ENCODE measurements at regions not wholly inside any gene's neighbourhood (a gene's known extent, or its start where the extent isn't known, plus 50 kb on each side); places are given as distances from the start of the nearest gene placed in this dataset.

GRCh38 chr22:48885271-48885918 is 942.3 kb downstream of the BRD1 start:
- DNase-seq: no peak

DNA sequence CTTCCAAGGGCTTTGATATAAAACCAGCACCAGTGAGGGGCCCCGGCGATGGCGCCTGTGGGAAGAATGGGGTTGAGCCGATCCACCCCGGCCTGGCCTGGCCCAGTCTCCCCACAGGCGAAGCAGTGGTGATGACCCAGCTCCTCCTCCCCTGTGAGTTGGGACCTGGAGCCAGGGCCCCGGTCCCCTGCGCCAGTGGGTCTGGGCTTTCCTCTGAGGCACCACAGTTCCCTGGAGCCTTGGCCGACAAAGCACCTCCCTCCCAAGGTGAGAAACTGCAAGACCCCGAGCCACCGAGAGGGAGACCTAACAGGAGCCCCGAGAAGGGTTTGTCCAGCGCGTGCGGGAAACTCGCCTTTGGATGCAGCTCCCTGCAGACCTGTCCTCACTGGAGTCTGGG is 942.9 kb downstream of the BRD1 start:
- DNase-seq: no peak

DNA sequence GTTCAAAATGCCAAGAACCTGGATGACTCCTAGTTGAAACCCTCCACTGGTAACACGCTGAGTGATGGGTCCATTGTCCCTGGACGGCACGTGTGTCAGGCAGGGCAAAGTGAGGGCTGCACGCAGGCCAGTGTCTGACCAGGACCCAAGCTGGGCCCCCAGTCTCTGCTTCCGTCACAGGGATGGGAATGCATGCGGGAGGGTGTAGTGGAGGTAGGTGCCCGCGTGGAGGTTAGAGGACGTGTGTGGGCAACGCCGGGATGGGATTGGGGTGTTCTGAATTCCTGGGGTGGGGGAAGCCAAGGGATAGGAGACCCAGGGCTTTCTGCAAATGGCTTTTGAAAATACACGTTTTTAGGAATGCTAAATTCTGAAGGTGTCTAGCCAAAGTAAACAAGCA is 943.3 kb downstream of the BRD1 start:
- no peak for DNase-seq

DNA sequence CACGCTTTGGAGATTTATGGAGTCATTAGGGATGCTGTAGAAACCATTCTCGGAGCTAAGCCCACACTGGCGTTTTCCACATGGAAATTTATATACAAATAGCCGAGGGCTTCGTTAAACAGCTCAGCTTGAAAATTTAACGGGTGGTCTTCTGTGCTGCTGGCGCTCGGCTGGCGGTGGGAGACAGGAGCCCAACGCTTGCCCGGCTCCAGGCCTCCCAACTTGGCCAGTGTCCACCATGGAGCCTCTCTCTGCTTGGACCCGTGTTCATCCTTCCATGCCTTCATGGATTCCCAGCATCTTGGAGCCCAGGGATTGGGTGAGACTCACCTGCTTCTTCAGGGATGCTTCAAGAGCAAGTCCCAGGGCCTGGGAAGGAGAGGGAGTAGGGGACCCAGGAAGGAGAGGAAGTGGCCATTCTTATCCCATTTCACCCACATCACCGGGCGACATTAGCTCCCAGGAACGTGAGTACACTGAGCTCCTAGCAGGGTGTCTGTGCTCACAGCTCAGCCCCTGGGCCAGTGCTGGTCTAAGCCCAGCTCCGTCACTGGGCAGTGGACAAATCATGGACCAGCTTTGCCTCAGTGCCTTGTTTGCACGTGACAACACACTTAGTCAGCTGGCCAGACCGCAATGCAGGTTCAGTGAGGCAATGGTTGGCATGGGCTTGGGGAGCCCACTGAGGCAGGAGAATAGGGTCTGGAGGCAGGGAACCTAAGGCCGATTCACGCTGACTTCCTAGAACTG is 944.3 kb downstream of the BRD1 start:
- no peak for DNase-seq

GRCh38 chr22:48882636-48883200 is 945.0 kb downstream of the BRD1 start:
- no peak for DNase-seq

GRCh38 chr22:48881326-48881980 is 946.2 kb downstream of the BRD1 start:
- no peak for DNase-seq

- no peak for DNase-seq
Measured at GRCh38 chr22:48880749-48881148, 946.9 kb downstream of the BRD1 start.

DNA sequence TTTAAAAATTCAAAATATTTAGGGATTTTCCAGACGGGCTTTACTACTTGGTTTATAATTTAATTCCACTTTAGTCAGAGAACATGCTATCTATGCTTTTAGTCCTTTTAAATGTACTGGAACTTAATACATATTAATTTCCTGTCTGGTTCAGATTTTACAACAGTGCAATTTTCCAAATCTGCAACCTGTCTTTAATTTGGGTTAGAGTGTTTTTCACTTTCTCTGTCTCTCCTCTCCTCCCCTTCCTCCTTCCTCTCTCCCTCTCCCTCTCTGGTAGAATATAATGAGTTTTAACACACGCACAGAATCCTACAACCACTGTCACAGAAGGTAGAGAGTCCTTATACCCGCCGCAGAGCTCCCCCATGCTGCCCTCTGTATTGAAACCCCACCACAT is 950.7 kb downstream of the BRD1 start:
- DNase-seq: no peak

DNA sequence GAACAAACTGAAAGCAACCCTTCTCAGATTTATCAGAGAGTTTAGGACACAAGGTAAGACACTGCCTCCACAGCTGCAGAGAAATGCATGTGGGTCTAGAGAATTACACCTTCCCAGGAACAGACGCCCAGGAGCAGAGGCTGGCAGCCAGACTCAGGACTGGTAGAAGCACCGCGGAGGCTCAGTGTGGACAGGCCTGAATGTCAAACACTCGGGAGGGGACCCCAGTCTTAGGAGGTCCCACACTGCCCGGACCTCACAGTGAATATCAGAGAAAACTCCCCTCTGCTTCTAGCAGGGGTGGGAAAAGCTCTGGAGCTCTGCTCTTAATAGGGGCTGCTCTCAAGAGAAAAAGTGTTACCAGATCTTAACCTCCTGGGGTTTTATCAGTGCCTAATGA is 952.7 kb downstream of the BRD1 start:
- DNase-seq: no peak

DNA sequence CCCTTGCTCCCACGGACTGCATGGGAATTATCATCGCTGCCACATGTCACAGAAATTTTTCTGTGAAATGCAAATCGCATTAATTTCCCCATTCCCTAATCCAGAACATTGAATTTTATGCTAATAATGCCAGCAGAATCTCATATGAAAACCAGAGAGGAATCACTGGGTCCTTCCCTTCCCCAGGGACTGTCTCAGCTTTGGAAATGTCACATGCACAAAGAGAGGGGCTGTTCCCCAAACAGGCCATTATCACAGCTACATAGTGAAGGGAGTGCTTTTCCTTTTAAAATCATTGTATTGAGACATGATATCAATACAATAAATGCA is 954.5 kb downstream of the BRD1 start:
- no peak for DNase-seq

GRCh38 chr22:48872271-48873190 is 955.1 kb downstream of the BRD1 start:
- no peak for DNase-seq

GRCh38 chr22:48871176-48871840 is 956.4 kb downstream of the BRD1 start:
- DNase-seq: no peak

- no peak for DNase-seq
Measured at GRCh38 chr22:48870436-48870835, 957.2 kb downstream of the BRD1 start.

DNA sequence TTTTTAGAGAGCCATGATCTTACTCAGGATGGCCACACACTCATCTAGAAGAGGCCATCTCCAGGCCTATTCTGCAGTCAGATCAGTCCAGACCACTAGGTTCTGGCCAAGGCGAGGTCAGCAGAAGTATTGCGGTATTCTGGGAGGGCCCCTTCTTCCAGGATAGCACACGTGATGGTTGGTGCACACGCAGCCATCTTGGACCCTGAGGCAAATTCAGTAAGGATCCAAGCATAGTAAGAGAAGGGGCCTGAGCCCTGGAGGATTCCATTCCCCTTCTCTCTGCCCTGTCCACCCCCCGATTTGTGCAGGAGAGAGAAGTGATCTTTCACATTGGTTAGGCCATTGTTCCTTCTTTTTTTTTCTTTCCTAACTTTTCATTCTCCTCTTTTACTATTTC is 957.9 kb downstream of the BRD1 start:
- no peak for DNase-seq

DNA sequence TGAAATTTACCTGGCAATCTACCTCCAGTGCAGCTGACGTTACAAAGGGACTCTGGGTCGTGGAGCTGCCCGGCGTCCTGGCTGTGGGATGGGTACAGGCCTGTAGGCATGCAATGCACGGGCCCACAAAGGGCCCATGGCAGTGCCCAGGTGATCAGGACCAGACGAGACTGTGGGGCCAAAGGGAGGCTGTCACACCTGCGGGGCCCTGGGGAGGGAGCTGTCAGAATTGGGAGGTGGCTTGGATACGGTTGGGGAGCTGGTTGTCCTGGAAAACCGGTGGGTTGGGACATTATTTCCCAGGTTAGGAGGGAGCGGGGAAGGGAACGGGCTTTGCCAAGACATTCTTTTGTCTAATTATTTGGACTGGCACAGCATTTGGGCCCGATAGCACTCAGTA is 958.5 kb downstream of the BRD1 start:
- DNase-seq: no peak

- no peak for DNase-seq
Measured at GRCh38 chr22:48868554-48868953, 959.1 kb downstream of the BRD1 start.

GRCh38 chr22:48867891-48868290 is 959.8 kb downstream of the BRD1 start:
- no peak for DNase-seq

DNA sequence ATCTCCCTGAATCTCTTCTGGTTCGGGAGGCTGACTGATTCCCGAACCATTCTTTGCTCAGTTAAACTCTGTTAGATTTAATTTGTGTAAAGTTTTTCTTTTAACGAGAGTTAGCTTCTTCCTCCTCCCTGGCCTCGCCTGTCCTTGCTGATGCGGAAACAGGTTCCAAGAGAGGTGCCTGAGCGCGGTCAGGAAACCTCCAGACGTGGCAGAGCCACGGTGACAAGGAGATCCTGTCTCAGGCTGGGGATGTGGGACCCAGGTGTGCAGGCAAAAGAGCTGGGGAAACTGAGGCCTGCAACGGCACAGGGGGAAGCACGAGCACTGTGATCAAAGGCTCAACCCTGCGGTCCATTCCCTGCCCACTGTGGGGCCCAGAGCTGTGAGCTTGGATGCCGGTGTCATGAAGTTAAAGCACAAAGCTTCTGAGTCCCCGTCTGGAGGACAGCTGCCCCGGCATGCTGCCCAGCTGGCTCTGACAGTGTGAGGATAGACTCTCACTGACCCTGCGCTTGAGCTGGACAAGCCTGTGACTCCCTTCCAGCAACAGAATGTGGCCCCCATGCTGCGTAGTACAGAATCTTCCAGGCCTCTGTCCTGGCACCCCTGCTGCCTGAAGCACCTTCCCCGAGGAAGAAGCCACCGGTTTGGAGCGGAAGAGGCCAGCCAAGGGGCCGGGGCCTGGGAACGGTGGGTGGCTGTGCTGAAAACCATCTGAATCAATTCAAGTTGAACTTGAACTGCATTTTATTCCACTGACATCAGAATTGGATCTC is 960.6 kb downstream of the BRD1 start:
- no peak for DNase-seq

DNA sequence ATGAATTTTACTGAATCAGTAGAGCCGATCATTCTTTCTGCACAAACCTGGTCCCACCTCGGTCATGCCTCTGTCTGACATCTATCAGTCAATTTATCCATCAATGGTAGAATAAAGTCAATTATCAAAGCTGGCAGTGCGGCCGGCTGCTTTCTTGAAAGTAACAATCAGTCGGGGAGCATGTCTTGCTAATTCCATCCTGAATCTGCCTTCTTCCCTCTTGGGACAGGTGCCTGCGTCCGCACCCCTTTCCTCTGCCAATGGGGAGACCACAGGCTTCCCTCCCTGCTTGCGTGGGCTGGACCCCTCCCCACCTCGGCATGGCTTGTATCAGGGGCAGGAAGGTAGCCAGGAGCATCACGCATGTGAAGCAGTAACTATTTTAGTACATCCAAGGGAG is 962.9 kb downstream of the BRD1 start:
- no peak for DNase-seq

DNA sequence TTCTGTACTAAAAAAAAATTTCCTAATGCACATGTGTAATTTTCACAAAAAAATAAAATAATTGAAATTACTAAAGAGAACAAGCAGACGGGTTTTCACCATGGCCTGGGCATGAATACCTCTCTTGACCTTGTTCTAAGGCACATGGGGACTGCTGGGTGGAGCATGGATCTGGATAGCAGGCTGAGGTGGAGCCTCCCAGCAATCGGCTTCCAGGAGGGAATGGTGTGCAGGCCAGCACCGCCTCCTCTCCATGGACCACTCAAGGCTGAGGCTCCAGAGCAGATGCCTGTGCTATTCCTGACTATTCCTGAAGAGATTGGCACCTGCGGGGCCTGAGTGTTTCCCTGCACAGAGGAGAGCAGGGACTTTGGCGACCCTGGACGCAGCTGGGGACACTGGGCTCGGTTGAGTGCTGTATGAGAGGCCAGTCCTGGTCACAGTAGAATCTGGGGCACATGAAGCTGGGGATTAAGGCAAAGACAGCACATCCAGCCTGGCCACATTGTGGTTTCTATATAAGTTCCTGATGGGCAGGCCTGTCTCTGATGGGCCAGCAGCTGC is 963.6 kb downstream of the BRD1 start:
- DNase-seq: no peak

DNA sequence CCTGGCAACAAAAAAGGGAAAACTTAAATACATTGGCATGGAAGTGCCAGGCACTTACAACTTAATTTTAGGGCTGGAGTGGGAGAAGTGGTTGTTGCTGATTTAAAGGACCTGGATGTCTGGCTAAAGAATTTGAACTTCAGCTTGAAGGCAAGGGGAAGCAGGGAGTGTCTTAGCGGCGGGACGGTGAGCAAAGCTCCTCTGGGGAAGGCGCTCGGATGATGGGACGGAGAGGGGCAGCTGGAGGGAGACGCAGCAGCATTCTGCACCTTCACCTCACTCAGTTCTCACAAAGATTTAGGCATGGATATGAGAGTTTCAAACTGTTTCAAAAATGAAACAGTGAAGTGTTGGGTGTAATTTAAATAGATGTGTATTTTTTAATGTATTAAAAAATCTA is 967.1 kb downstream of the BRD1 start:
- DNase-seq: no peak

Measured in hematopoietic multipotent progenitor cell treated with erythropoietin and hydrocortisone succinate and interleukin-3 and kit ligand, for 6 days (in vitro differentiated cells).